ENCODE measurements at regions not wholly inside any gene's neighbourhood (a gene's known extent, or its start where the extent isn't known, plus 50 kb on each side); places are given as distances from the start of the nearest gene placed in this dataset.
"Not testable (repeated sequence)": the region's sequence is repeated elsewhere in the genome, so short reads cannot be mapped to it uniquely, and the experiment has no call there.

- no peak for DNase-seq
Observed at GRCh38 chr7:65809259-65809981, 63.5 kb upstream of the VKORC1L1 start.

GRCh38 chr7:65809982-65810288, 62.9 kb upstream of the VKORC1L1 start:
- no peak for DNase-seq

GRCh38 chr7:65812281-65812680, 60.6 kb upstream of the VKORC1L1 start:
- DNase-seq, result no peak

- not testable (repeated sequence) for DNase-seq
Observed at GRCh38 chr7:65814556-65815167, 58.2 kb upstream of the VKORC1L1 start.

- DNase-seq, result no peak
Observed at GRCh38 chr7:65820287-65820950, 52.5 kb upstream of the VKORC1L1 start.

All from NCI-H526 treated with DMSO at 0.1 percent for 48 hours (cell line).